Stimulated activated memory B cell treated with anti-CD40 and anti-IgM and Interleukin-4, amounts not matched to agents 10 μg/mL and 1 μg/mL and 100 μg/mL, for 72 hours (primary cell): ENCODE measurements at regions not wholly inside any gene's neighbourhood (a gene's known extent, or its start where the extent isn't known, plus 50 kb on each side); places are given as distances from the start of the nearest gene placed in this dataset.

Source experiments
- ATAC-seq: fragments of 150-1000 bp; cut with Tn5 transposase; 2 replicates; pipeline ENCODE4 v1.10.0; 2021
- H3K27ac Mint-ChIP-seq: one replicate; pipeline ENCODE4 v1.8.0; 2022; ENCODE audit warnings: mild to moderate bottlenecking, mixed read lengths
- H3K27me3 Mint-ChIP-seq: one replicate; pipeline ENCODE4 v1.8.0; 2022; ENCODE audit warnings: mixed read lengths
- H3K36me3 Mint-ChIP-seq: one replicate; pipeline ENCODE4 v1.8.0; 2022; ENCODE audit warnings: mixed read lengths
- H3K4me1 Mint-ChIP-seq: one replicate; pipeline ENCODE4 v1.8.0; 2022; ENCODE audit warnings: mixed read lengths
- H3K4me3 Mint-ChIP-seq: one replicate; pipeline ENCODE4 v1.8.0; 2022; ENCODE audit warnings: mild to moderate bottlenecking, moderate library complexity, mixed read lengths
- H3K9me3 Mint-ChIP-seq: one replicate; pipeline ENCODE4 v1.8.0; 2022; ENCODE audit warnings: mixed read lengths

GRCh38 chr9:18396102-18396728 lies 77.7 kb upstream of the ADAMTSL1 start:
- Mint-ChIP-seq H3K36me3 (no peaks in the 10 kb centered on the region), H3K4me3 (no peak overlapping the region), H3K4me1 (no peaks in the 10 kb centered on the region), H3K27ac (no peak overlapping the region), H3K9me3 (no peaks in the 10 kb centered on the region), H3K27me3 (no peaks in the 10 kb centered on the region)
- no peak for ATAC-seq

GRCh38 chr9:18397076-18397475 lies 76.9 kb upstream of the ADAMTSL1 start:
- H3K27me3 Mint-ChIP-seq, result no peaks in the 10 kb centered on the region
- no peaks in the 10 kb centered on the region for H3K4me1 Mint-ChIP-seq
- no peak for ATAC-seq
- no peaks in the 10 kb centered on the region for H3K36me3 Mint-ChIP-seq
- no peak overlapping the region for H3K4me3 Mint-ChIP-seq
- no peaks in the 10 kb centered on the region for H3K9me3 Mint-ChIP-seq
- H3K27ac Mint-ChIP-seq, result no peak overlapping the region

DNA sequence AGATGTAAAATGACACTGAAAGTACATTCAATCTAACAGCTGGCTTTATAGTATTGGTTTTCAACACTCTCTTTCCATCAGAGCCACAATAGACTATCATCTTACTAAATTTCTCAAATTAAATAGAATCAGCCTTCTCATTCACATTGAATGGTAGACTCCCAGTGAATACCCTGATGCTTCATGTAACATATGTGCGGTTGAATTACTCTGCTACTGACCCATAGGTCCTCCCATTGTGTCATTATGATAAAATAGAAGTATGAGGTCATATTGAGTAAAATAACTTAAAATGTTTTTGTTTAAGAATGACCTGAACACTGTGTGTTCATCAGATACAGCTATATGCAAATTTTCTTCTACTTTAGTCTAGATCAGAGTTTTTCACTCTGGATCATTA lies 75.9 kb upstream of the ADAMTSL1 start:
- no peak overlapping the region for H3K4me3 Mint-ChIP-seq
- H3K27ac Mint-ChIP-seq, result no peak overlapping the region
- H3K9me3 Mint-ChIP-seq, result no peaks in the 10 kb centered on the region
- no peaks in the 10 kb centered on the region for H3K27me3 Mint-ChIP-seq
- H3K36me3 Mint-ChIP-seq, result no peaks in the 10 kb centered on the region
- ATAC-seq, result no peak
- no peaks in the 10 kb centered on the region for H3K4me1 Mint-ChIP-seq

GRCh38 chr9:18404434-18405029 lies 69.4 kb upstream of the ADAMTSL1 start:
- no peaks in the 10 kb centered on the region for H3K36me3 Mint-ChIP-seq
- H3K27ac Mint-ChIP-seq, result no peak overlapping the region
- H3K4me1 Mint-ChIP-seq, result no peaks in the 10 kb centered on the region
- no peak overlapping the region for H3K4me3 Mint-ChIP-seq
- no peaks in the 10 kb centered on the region for H3K27me3 Mint-ChIP-seq
- ATAC-seq, result no peak
- H3K9me3 Mint-ChIP-seq, result no peaks in the 10 kb centered on the region

DNA sequence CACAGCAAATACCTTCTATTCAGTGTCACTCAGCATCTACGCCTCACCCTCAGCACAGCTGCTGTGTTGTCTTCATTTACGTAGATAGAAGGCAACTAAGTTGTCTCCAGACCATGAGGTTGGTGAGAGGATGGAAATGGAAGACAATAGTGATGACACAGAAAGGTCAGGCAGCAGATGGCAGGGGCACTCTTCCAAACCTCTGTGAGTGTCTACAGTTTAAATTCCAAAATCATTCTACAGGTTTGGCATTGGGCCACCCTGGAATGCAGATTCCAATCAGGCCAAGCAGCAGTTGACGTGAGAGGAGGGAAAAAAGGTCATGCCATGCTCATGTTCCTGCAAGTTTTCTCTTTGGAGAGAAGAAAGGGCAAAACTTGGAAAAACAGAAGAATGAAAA lies 68.7 kb upstream of the ADAMTSL1 start:
- Mint-ChIP-seq H3K27ac (no peak overlapping the region), H3K9me3 (no peaks in the 10 kb centered on the region), H3K4me1 (no peaks in the 10 kb centered on the region), H3K36me3 (no peaks in the 10 kb centered on the region), H3K27me3 (no peaks in the 10 kb centered on the region), H3K4me3 (no peak overlapping the region)
- no peak for ATAC-seq

- Mint-ChIP-seq H3K4me1 (no peaks in the 10 kb centered on the region), H3K27ac (no peak overlapping the region), H3K27me3 (no peaks in the 10 kb centered on the region), H3K4me3 (no peak overlapping the region), H3K36me3 (no peaks in the 10 kb centered on the region), H3K9me3 (no peaks in the 10 kb centered on the region)
- ATAC-seq, result no peak
These were observed 63.0 kb upstream of the ADAMTSL1 start for GRCh38 chr9:18410983-18411382.

- no peak overlapping the region for H3K4me3 Mint-ChIP-seq
- no peaks in the 10 kb centered on the region for H3K4me1 Mint-ChIP-seq
- H3K27me3 Mint-ChIP-seq, result no peaks in the 10 kb centered on the region
- no peak overlapping the region for H3K27ac Mint-ChIP-seq
- H3K9me3 Mint-ChIP-seq, result peaks cover 2% of the 10 kb centered on the region
- no peak for ATAC-seq
- H3K36me3 Mint-ChIP-seq, result no peaks in the 10 kb centered on the region
These were observed 52.6 kb upstream of the ADAMTSL1 start for GRCh38 chr9:18421391-18421790.

- Mint-ChIP-seq H3K9me3 (peaks cover 2% of the 10 kb centered on the region), H3K27ac (no peak overlapping the region), H3K27me3 (no peaks in the 10 kb centered on the region), H3K4me1 (no peaks in the 10 kb centered on the region), H3K36me3 (no peaks in the 10 kb centered on the region), H3K4me3 (no peak overlapping the region)
- no peak for ATAC-seq
These were observed 51.5 kb upstream of the ADAMTSL1 start for GRCh38 chr9:18422296-18423036.

DNA sequence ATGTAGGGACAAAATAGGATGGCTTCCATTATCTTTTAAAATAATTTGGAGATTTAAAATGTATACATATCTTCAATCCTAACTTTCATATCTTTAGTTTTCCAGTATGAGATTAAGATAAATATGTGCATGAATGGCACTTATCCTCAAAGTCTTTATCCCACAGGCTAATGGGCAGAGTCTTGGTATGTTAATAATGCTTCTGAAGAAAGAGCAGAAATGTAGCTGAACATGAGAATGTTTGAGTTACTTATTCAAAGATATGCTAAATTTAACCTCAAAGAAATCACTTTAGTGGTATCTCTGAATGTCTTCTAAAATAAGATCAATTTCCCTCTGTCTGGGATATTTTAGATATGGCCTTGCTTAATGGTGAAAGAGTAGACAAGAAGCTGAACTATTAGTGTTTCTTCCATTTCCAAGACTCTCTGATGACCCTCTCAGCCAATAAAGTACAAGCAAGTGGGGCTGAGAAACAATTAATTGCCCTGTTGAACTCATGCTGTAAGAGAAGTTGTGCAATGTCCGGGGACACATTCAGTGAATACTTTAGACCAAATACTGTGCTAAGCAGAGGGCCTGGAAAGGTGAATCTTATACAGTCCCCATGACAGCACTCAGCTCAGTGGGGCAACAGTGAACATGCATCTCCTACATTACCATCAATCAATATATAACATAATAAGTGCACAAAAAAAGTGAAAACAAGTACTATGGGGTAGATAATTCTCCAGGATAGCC lies 50.0 kb upstream of the ADAMTSL1 start:
- Mint-ChIP-seq H3K4me3 (no peak overlapping the region), H3K27ac (no peak overlapping the region), H3K9me3 (peaks cover 2% of the 10 kb centered on the region), H3K4me1 (no peaks in the 10 kb centered on the region), H3K27me3 (no peaks in the 10 kb centered on the region), H3K36me3 (no peaks in the 10 kb centered on the region)
- no peak for ATAC-seq
